NT2/D1 (cell line): ENCODE measurements at regions not wholly inside any gene's neighbourhood (a gene's known extent, or its start where the extent isn't known, plus 50 kb on each side); places are given as distances from the start of the nearest gene placed in this dataset.

ENCODE experiments used
- SUZ12 ChIP-seq: IDR thresholded peaks from 2 replicates; pipeline ENCODE4 v1.6.1; 2011; ENCODE audit not compliant: insufficient read length, insufficient read depth; ENCODE audit errors: extremely low read depth
- YY1 ChIP-seq: IDR thresholded peaks from 2 replicates; pipeline ENCODE4 v1.6.1; 2011; ENCODE audit not compliant: insufficient read length, insufficient read depth
- ZNF274 ChIP-seq: IDR thresholded peaks from 2 replicates; pipeline ENCODE4 v1.6.1; 2011; ENCODE audit warnings: mild to moderate bottlenecking, low read depth, low read length

GRCh38 chr7:97419898-97420297, 302.4 kb downstream of the SDHAF3 start:
- no peak for TF ChIP-seq YY1
- TF ChIP-seq ZNF274 = no peak
- TF ChIP-seq SUZ12 = no peak
